ENCODE measurements at regions not wholly inside any gene's neighbourhood (a gene's known extent, or its start where the extent isn't known, plus 50 kb on each side); places are given as distances from the start of the nearest gene placed in this dataset.
"Not testable (repeated sequence)": the region's sequence is repeated elsewhere in the genome, so short reads cannot be mapped to it uniquely, and the experiment has no call there.

DNA sequence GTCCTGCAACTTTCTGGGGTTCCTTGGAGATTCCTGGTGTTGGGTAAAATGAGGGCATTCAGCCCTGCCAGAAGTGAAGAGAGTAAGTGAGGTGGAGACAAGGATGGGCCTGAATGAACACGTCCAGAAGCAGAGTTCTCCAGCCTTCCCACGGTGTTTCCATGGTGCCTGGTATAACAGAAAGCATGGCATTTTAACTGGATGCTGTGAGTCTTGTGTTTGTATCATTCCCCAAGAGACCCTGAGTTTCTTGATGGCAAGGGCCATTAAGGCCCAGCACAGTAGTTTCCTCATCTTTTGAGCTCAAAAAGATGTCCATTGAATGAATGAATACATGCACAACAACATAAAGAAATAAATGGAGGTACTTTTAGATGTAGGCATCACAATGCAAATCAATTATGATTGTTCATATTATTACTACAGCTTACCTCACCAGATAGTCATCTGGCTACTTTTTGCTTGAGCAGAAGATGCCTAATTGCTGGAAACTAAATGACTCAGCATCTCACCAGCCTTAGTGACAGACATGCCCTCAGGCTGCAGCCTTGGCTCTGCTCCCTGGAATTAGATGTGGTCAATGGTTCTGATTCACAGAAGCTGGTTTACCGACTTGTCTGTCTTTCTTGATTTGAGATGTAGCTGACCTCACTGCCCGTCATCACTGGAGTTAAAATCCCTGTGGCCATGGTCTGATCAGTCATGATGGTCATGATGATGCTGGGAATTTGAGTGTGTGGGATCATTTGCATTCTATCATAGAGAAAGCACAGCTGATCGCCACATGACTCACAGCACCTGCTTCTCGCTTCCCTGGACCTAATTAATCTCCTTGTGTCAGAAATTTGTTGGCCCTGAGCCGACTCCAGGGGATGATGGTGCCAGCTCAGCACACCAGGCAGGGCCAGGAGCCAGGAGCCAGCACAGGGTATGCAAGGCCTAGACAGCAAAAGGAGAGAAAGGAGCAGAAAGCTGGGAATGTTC, 83.9 kb downstream of the CXCL12 start:
- no peak for DNase-seq

DNA sequence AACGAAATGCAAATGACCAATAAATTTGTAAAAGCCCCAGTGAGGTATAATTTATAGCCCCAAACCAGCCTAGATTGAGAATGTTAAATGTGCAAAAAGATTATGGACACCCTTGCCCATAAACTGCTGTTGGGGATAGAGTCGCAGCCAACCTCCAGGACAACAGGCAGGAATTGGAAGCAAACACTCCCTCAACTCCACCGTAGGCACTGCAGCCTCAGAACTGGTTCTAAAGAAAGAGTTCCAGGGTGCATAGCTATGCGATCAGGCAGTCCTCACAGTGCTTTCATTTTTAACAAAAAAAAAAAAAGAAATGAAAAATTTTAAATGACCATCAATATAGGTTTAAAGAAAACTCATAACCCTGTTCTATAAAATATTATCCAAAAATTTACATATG, 86.2 kb downstream of the CXCL12 start:
- no peak for DNase-seq

DNA sequence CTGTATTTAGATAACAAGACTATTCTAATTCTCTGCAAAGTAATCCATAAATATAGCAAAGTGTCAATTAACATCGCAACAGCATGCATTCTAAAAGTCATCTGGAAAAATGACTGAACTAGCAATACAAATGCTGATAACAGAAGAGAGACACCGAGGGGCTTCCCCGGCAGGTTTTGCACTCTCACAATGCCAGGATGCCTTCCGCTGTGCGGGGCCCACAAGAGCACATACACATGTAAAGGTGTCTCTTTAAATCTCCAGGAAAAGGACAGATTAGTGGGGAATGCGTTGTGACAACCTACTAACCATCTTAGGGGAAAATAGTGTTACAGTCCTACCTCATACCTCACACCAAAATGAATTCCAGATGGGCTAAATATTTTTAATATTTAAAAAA, 86.9 kb downstream of the CXCL12 start:
- DNase-seq: no peak

DNA sequence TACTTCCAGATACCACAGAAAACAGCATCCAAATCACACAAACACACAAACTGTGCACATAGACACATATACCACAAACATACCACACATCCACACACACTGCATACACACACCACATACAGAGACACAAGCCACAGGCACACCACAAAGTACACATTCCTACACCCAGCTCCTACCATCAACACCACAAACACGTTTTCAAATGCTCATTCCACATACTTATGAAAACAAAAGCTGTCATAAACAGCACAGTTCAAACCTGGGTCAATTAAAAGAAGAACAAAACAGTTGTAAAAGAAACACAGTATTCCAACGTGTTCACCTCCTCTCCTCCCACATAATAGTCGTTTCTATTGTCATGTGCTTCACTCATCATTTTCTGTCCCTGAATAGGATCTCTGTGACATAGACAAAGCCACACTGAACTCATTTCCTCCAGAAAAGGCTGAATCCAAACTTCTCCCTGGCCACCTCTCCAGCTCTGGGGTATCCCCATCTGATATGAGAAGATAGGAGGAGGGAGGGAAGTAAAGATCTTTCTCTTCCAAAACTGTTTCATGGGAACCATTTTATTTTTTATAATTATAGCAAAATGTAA, 89.2 kb downstream of the CXCL12 start:
- DNase-seq: no peak

DNA sequence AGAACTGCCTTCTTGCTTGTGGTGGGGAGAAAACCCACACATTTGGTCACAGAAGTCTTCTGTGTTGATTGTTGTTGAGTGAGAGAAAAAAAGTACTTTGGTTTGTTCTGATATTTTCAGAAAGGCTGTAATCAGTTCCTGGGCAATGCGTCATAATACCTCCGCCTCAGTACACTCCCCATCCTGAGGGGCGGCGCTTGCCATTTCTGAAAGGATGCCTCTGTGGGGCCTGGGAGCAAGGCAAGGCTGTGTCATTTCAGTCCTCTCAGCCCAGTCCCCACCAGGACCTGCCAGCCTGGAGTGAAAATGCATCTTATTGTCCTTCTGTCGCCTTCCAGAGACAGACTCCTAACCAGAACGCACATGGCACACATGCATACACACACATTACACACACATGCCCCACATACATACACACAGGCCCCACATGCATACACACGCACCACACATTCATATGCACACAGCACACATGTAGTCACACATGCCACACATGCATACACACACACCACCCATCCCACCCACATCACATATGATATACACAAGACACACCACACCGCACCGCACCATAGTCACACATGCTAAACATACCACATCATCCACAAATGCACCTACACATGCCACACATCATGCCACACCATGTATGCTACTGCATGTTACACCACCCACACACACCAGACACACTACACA, 90.0 kb downstream of the CXCL12 start:
- DNase-seq: no peak

DNA sequence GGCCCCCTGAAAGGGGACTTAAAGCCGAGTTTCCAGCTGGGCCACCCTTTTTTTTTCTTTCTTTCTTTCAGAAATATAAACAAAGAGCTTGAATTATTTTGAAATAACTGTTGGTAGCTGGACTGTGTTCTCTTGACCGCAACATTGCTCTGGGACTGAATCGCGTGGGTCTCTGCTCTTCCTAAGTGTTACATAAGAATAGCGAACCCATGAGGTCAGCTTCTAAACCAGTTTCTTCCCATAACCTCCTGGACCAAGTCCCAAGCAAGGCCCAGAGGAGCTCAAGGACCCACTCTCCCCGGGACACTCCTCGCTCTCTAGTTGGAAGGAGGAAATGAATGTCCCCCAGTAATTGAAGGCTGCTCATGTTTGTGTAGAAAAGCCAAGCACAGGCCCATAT, 91.1 kb downstream of the CXCL12 start:
- DNase-seq: no peak

DNA sequence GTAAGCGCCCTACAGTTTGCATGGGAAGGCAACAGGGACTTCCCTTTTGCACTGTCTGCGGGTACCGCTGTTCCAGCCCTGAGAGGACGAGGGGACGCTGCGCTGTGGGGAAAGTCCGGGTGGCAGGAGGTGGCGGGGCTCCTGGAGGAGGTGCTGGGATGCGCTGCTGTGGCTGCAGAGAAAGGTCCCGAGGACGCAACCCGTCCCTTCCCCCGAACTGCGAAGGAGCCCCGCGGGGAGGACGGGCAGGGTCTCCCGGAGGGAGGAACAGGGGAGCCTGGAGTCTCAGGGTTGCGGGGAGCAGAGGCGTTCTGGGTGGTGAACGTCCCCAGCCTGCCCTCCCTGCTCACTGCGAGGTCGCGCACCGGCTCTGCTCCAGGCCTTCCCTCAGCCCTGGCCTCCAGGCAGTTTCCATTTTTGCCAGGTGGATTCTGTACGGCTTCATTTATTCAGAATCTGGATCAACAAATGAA, 91.6 kb downstream of the CXCL12 start:
- DNase-seq: no peak

DNA sequence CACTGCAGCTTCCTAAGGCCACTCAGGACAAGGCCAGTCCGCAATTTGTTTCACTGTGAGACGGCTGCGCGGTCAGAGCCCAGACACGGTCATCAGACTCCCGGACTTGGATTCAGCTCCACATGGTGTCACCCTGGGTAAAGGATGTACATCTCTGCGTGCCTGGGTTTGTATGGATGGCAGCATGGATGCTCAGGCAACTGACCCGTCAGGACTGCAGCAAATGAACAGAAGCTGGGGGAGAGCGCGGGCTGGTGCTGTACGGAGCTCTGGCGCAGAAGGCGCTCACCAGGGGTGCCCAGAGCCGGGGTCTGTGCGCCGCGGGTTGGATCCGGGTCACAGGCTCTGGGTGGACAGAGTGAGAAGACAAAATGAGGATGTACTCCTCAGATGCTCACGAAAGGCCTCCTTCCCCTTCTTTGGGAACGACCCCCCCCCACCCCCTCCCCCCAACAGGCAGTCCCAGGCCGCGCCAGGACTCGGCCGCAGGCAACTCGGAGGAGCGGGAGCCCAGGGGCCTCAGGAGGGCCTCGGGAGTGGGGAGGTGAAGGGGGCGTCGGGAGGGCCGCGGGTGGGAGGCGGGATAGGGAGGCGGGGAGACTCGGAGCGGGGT, 92.4 kb downstream of the CXCL12 start:
- DNase-seq: no peak

DNA sequence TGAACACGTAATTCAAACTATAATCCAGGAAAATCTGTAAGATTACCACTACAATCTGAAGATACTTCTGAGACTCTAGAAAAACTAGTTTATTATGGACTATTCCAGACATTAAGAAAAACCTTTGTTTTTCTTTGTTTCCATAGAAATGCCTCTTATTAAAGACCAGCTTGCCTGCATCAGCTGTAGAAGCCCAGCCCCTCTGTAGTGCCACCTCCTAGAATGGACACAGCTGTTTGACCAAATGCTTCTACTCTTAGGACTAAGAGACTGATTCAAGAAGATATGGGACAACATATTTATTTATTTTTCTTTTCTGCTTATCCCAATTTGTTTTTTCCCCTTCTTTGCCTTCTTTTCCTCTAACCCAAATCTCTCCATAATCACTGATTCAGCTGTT, 93.8 kb downstream of the CXCL12 start:
- DNase-seq: no peak

DNA sequence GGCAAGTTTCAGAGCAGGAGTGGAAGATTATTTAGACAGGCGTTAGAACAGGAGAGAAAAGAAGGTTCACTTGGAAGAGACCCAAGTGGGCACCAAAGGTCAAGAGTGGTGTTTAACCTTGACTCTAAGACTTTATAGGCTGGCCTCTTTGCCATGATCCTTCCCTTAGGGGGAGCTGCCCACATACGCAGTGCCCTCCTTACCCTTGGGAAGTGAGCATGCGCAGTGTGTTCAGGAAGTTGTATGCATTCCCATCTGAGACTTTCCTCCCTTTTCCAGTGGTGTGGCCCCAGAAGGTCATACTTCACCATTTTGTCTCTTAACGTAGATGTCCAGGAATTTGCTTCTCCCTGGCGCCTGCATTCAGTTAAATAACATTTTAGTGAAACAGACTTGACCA, 95.8 kb downstream of the CXCL12 start:
- no peak for DNase-seq

DNA sequence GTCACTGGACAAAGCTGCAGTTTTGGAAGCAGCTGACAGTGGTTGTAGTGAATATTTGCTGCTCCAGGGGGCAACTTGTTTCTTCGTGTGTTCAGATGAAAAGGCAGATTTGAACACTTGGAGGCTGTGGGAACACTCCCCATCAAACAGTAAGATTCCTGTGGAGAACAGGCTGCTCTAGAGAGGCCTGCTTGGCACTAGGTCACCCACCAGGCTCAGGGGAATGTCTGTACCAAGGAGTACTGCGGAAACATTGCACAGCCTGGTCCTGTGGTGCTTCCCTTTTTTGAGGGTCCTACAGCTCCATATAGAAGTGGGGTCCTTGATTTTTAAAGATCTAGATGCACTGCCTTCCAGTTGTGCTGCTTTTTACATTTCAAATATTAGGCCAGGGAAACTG, 97.5 kb downstream of the CXCL12 start:
- no peak for DNase-seq

DNA sequence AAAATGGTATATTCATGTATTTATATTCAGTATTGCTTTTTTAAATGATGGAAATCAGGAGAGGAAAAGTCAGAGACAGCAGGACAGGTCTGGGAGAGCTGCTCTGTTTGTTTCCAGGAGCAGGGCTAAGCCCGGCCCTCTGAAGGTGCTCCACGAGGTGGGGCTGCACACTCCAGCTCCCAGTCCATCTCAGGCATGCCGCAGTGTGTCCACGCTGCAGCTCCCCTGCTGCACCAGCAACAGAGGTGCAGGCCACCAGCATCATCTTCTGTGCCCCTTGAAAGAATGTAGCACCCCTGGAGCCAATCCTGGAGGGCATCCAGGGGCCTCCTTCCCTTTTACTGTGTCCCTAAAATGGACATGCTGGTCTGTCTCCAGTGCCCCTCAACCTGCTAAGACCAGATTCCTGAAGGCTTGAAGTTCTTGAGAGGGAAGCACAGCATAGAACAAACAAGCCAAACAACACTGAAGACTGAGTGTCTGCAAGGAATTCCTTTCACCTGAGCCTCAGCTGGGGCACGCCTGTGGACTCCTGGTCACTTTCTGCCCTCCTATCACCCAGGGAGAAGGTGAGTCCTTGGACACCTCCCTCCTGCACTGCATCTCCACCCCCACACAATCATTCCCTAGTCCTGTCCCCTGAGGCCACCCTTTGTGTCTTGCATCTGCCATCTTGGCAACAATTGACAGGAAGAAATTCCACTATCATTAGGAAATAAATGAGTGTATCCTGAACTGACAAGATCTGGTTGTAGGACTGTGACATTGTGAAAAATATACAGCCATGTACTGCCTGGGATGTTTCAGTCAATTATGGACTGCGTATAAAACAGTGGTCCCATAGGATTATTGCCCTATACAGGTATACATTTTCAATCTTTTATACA, 100.5 kb downstream of the CXCL12 start:
- no peak for DNase-seq

DNA sequence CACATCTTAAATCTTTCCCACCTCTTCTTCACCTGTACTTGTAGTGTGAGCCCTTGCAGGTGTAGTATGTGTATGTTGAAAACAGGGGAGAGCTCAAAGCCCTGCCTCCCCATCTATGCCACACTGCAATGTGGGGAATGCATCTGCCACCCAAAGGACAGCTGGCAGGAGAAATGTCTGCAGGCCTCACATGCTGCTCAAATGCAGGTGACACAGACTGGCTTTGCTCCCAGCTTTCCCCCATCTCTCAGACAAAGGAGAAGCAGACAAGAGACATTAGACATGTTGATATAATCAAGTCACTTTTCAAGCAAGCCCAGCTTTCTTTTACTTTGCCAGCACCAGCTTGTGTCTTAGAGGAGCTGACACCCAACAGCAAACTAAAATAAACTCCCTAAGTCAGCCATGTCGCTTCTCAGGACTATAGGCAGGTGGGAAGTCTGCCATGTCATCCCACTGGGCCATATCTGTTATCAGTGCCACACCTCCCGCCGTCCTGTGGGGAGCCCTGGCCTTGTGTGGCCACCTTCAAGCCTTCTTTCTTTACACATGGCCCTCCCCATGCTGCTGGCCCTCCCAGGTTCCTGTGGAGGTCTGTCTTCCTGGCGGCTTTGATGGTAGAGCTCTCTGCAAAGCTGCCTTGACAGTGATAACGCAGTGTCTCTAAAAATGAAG, 102.1 kb downstream of the CXCL12 start:
- no peak for DNase-seq

DNA sequence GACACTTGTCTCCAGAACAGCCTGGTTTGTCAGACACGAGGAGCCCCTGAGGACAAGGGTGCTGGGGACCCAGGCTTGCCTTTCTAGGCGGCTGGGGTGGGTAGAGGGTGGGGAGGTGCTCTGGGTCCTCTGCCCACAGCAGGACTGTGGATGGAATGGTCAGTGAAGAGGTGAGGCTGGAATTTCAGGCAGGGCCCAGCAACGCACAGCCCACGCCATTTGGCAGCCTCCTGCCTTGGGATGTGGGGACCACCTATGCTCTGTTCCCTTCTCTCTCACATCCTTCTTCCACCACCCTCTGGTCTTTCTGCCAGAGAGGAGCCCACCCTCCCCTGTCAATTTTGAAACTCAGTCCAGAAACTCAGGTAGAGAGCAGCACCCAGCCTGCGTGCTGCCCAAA, 103.2 kb downstream of the CXCL12 start:
- no peak for DNase-seq

DNA sequence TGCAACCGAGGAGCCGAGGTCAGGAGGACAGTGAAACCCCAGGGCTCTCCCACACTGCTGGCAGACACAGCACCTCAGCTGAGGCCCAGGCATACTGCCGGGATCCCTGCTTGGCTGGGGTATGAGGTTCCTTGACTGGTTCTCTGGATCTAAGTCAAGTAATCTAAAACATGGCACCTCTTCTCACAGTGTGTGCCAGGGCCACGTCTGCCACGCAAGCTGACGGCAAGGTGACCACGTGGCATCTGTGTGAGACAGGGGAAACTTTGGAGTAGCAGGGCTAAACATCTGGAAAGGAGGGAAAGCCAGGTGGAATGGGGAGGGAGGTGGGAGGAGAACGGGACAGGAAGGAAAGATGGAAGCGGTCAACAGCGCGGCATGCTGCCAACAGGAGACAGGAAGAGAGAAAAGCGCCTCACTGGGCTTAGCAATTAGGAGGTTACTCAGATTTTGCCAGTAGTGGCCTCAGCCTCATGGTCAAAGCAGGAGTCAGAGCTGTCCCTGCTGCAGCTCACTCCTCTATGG, 103.7 kb downstream of the CXCL12 start:
- no peak for DNase-seq

DNA sequence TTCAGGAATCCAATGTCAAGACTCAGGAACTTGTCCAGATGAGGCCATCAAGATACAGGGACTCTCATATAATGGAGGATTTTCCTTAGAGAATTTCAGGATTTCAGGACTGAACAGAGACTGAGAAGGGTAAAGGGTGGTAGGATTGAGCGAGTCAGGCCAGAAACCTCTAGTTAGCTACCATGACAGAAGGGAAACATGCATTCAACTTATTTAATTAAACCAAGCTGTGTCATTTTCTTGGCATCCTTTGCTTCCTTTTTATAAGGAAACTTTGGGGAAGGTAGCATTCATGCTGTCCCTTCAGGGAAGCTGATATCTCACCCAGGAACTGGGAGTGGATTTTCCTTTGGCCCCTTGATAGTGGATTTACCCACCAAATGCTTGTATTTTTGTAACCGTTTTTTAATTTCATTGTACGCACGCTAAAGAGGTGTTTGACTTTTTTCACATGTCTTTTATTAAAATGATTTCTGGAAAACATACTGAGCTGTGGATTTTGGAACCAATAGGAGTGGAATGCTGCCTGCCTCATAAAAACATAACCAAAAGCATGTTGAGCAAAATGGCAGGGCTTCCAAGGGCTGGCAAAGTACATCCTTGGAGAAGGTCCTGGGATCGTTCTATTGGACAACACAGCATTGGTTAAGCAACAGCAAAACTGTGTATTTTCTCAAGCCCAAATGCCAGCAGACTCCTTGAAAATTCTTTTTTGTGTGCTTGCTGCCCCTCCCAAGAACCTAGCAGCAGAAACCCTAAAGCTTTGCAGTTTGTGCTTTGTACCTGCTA, 104.5 kb downstream of the CXCL12 start:
- DNase-seq: no peak

DNA sequence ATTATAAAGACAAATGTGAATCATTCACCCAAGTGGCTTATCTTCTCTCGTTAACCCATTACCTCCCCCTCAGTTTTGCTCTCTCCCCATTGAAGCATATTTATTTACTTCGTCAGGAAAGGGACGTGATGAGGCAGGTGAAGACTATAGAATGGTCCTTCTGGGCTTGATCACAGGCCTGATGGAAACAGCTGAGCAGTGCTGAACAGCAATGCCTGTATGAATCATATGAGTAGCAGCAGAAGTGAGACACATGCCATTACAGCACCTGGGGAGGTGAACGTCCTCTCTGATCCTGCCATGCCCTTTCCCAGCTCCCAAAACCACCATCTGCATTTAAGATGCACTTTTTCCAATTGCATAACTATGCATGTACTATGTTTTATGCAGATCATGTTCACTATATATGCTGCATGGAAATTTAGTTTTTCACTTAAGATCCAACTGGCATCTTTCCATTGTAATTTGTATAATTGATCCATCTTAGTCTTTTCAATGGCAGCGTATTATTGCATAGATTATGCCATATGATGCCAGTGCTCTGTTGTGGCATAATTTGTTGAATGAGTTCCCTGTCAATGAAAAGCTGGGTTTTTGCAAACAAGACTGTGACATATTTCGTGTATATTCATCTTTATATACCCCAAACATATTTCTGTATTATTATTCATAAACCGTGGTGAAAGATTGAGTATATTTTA, 105.3 kb downstream of the CXCL12 start:
- DNase-seq: no peak

DNA sequence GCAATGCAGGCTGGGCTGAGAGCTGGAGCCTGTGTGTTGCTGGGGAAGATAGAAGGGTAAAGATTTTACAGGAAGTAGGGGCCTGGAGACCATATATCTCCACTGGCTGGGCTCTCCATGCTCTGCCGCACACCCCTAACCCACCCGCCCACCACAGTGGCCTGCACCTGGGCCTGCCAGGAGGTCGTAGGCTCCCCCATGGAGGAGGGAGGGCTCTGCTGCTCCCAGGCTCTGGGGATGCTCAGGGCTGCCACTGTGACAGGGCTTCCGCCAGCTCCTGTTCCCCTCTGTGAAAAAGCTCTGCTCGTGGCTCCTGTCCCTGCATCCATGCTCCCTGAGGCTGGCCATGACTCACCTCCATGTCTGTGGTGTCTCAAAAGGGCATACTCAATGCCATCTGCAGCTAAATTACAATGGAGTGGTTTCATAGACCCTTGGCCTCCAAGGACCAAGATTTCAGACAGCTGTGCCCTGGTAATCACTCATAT, 106.0 kb downstream of the CXCL12 start:
- no peak for DNase-seq

DNA sequence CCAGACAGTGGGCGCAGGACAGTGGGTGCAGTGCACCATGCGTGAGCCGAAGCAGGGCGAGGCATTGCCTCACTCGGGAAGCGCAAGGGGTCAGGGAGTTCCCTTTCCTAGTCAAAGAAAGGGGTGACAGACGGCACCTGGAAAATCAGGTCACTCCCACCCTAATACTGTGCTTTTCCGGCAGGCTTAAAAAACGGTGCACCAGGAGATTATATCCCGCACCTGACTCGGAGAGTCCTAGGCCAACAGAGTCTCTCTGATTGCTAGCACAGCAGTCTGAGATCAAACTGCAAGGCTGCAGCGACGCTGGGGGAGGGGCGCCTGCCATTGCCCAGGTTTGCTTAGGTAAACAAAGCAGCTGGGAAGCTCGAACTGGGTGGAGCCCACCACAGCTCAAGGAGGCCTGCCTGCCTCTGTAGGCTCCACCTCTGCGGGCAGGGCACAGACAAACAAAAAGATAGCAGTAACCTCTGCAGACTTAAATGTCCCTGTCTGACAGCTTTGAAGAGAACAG, 116.4 kb downstream of the CXCL12 start:
- not testable (repeated sequence) for DNase-seq

Measured in stimulated activated CD4-positive, alpha-beta T cell treated with anti-CD3 and anti-CD28 coated beads, Interleukin-4, amount 100 ng/mL, for 24 hours (primary cell).